ENCODE measurements at regions not wholly inside any gene's neighbourhood (a gene's known extent, or its start where the extent isn't known, plus 50 kb on each side); places are given as distances from the start of the nearest gene placed in this dataset.

DNA sequence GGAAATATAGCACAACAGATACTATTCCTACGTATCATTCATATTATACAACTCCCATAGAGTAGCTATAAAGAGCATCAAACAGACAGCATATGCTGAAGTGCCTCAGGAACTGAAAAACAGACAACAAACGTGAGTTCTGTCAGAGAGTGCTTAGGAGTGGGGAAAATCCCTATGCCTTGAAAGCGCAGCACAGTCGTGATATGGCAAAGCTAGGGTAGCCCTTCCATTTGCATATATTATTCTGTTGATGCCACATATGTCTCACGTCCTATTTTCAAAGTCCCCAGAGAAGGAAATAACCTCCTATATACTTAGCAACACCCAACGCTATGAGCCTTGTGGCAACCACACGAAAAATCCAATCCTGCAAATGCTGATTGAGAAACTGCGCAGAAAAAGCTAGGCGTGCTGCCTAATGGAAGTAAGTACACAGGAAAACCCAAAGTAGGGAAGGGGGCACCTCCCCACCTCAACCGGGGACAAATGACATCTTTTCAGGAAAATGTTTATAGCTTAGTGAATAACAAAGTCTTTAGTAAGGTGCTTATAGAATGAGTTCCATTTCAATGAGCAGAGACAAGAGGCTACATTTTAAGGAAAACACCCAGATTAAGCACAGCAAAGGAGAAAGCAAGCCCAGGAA, 105.1 kb downstream of the MED10 start:
- no peak for DNase-seq (ENCODE audit: insufficient read length)
- peak; percentile 74 for FAIRE-seq
- no peak for TF ChIP-seq TAF1 (IDR thresholded peaks at IDR 0.05; ENCODE audit: borderline replicate concordance, low read depth, low read length)
- no peak for TF ChIP-seq POLR2A (IDR thresholded peaks at IDR 0.05; ENCODE audit: low read depth, low read length)
- no peak for TF ChIP-seq POLR2AphosphoS5 (IDR thresholded peaks at IDR 0.05; ENCODE audit: low read depth, low read length)

DNA sequence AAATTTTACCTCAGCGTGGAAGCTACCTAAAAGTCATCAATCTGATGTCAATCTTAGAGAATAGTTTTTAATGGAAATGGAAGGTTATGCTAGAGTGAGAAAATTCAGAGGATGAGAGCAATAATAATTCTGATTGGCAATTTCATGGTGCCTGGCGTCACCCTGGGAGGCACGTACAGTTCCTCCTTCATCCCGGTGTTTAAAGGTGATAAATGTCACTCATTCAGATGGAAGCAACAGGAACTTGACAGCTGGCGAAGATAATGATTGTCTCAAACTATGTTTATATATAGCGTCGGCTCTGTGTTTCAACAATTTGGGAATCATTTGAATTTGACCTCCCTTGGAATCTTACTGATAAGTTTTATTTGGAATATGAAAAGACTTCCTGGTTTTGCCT, 108.4 kb downstream of the MED10 start:
- TF ChIP-seq POLR2AphosphoS5 (IDR thresholded peaks at IDR 0.05; ENCODE audit: low read depth, low read length): no peak
- TF ChIP-seq TAF1 (IDR thresholded peaks at IDR 0.05; ENCODE audit: borderline replicate concordance, low read depth, low read length): no peak
- TF ChIP-seq POLR2A (IDR thresholded peaks at IDR 0.05; ENCODE audit: low read depth, low read length): no peak
- no peak for FAIRE-seq
- no peak for DNase-seq (ENCODE audit: insufficient read length)

DNA sequence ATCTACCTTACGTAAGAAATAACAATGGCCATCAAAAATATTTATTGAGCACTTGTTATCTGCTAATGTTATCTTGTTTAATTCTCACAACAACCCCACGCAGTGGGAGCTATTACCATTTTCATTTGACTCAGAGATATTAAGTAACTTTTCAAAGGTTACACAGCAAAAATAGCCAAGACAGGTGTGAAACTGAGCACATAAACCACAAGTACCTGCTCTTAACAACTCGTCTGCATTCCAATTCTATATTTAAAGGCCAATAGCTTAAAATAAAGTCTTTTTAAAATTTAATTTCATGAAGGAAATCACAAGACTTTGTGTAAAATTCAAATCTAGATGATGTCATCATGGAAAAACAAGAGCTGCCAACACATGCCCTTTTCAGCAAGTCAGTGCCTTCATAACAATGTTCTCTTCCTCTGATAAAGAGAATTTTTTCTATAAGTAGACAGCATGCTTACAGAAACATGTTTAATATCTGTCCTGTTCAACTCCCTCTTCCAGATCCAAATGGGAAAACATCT, 111.6 kb downstream of the MED10 start:
- FAIRE-seq: no peak
- TF ChIP-seq POLR2AphosphoS5 (IDR thresholded peaks at IDR 0.05; ENCODE audit: low read depth, low read length) (no peak), TAF1 (IDR thresholded peaks at IDR 0.05; ENCODE audit: borderline replicate concordance, low read depth, low read length) (no peak), POLR2A (IDR thresholded peaks at IDR 0.05; ENCODE audit: low read depth, low read length) (no peak)
- no peak for DNase-seq (ENCODE audit: insufficient read length)

DNA sequence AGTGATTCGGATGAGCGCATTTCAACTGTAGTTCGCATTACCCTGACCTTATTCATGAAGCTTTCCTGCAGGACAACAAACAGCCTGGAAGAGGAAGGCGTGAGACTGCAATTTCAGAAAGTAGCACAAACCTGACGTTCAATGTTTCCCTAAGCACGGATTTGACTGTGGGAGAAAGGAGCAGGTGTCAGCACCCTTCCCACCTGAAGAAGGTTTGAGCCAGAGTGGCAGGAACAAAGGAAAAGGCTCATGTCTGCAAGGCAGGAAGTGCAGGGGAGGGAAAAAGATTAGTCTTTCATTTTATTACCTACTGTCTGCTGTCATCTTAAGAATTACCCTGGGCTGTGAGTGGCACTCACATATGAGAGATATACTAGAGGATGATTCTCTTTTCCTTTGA, 114.0 kb downstream of the MED10 start:
- no peak for DNase-seq (ENCODE audit: insufficient read length)
- FAIRE-seq: no peak
- no peak for TF ChIP-seq TAF1 (IDR thresholded peaks at IDR 0.05; ENCODE audit: borderline replicate concordance, low read depth, low read length)
- TF ChIP-seq POLR2A (IDR thresholded peaks at IDR 0.05; ENCODE audit: low read depth, low read length): no peak
- TF ChIP-seq POLR2AphosphoS5 (IDR thresholded peaks at IDR 0.05; ENCODE audit: low read depth, low read length): no peak

DNA sequence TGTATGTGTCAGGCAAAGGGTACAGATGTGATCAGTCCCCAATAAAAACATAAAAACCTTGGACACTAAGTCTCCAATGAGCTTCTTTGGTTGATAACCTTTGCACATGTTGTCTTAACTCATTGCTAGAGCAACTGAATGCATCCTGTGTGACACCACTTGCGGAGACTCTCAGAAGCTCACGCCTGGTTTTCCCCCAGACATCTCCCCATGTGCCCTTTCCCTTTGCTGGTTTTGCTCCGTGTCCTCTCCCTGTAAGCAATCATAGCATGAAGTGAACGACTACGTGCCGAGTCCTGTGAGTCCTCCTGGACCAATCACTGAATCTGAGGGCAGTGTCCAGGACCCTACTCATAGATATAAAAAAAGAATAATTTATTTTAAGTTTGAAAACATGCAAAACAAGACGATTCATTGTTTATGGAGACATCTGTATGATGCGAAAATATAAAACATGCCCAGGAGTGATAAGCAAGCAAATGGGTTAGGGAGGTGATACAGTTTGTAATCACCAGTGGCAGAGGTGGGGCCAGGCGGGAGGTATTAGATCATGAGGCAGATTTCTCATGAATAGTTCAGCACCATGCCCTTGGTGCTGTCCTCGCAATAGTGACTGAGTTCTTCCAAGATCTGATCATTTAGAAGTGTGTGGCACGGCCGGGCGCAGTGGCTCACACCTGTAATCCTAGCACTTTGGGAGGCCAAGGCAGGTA, 115.5 kb downstream of the MED10 start:
- FAIRE-seq (no peak), DNase-seq (ENCODE audit: insufficient read length) (no peak)
- no peak for TF ChIP-seq POLR2AphosphoS5 (IDR thresholded peaks at IDR 0.05; ENCODE audit: low read depth, low read length)
- no peak for TF ChIP-seq POLR2A (IDR thresholded peaks at IDR 0.05; ENCODE audit: low read depth, low read length)
- TF ChIP-seq TAF1 (IDR thresholded peaks at IDR 0.05; ENCODE audit: borderline replicate concordance, low read depth, low read length): no peak

DNA sequence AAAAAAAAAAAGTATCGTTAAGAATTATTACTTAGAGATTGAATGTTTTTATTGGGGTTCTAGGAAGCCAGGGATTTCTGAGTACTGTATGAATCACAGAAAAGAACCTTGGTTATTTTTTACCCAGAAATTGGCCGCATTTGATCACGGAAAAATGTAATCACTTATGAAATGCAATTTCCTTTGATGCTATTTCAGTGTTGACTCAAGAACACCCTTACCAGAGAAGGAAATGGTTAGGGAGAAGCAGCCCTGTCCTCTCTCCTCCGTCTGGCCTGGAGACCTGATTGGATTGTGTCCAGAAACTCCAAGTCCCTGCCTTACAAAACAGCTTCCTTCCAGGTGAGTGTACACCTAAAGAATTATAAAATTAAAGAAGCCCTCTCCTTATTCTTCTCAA, 116.7 kb downstream of the MED10 start:
- DNase-seq (ENCODE audit: insufficient read length): no peak
- no peak for FAIRE-seq
- TF ChIP-seq POLR2AphosphoS5 (IDR thresholded peaks at IDR 0.05; ENCODE audit: low read depth, low read length) (no peak), POLR2A (IDR thresholded peaks at IDR 0.05; ENCODE audit: low read depth, low read length) (no peak), TAF1 (IDR thresholded peaks at IDR 0.05; ENCODE audit: borderline replicate concordance, low read depth, low read length) (no peak)

DNA sequence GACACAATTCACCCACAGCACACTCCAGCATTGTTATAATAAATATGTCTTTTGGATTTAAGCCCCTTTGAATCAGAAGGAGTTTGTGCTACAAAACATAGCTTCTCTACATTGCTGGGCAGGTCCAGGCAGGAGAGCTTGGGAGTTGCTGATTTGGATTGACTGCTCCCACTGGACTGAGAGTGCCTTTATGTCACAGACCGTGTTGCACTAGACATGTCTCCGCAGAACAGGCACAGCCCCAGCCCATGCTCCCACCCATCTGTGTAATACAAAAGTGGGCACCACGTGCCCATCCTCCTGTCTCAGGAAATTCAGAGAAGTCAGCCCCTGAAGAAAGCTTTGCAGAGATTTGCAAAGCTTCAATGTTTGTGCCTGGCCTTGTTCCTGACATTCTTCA, 117.1 kb downstream of the MED10 start:
- no peak for TF ChIP-seq POLR2A (IDR thresholded peaks at IDR 0.05; ENCODE audit: low read depth, low read length)
- TF ChIP-seq TAF1 (IDR thresholded peaks at IDR 0.05; ENCODE audit: borderline replicate concordance, low read depth, low read length): no peak
- TF ChIP-seq POLR2AphosphoS5 (IDR thresholded peaks at IDR 0.05; ENCODE audit: low read depth, low read length): no peak
- no peak for DNase-seq (ENCODE audit: insufficient read length)
- FAIRE-seq: no peak

DNA sequence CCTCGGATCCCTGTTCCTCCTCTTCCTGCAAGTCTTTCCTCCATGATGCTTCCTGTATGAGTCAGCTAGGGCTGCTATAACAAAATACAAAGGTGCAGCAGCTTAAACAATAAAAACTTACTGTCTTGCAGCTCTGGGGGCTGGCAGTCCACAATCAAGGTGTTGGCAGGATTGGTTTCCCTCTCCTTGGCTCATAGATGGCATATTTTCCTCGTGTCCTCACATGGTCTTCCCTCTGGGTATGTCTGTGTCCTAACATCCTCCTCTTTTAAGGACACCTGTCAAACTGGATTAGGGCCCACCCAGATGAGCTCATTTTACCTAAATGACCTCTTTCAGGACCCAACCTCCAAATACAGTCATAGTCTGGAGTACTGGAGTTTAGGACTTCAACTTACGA, 117.5 kb downstream of the MED10 start:
- DNase-seq (ENCODE audit: insufficient read length): no peak
- no peak for FAIRE-seq
- TF ChIP-seq POLR2AphosphoS5 (IDR thresholded peaks at IDR 0.05; ENCODE audit: low read depth, low read length) (no peak), TAF1 (IDR thresholded peaks at IDR 0.05; ENCODE audit: borderline replicate concordance, low read depth, low read length) (no peak), POLR2A (IDR thresholded peaks at IDR 0.05; ENCODE audit: low read depth, low read length) (no peak)

DNA sequence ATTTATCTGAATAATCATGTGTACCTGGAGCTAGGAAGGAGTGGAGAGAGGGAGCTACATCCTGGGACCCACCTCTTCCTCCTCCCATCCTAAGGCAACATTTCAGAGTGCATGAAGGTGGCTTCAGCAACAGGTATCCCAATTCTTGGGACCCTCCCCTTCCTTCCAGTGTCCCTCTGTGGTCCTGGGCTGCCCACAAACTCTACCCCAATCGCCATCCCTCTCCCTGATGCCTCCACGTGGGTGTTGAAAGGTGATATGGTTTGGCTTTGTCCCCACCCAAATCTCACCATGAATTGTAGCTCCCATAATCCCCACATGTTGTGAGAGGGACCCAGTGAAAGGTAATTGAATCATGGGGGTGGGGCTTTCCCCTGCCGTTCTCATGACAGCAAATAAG, 121.4 kb downstream of the MED10 start:
- TF ChIP-seq POLR2A (IDR thresholded peaks at IDR 0.05; ENCODE audit: low read depth, low read length) (no peak), POLR2AphosphoS5 (IDR thresholded peaks at IDR 0.05; ENCODE audit: low read depth, low read length) (no peak), TAF1 (IDR thresholded peaks at IDR 0.05; ENCODE audit: borderline replicate concordance, low read depth, low read length) (no peak)
- DNase-seq (ENCODE audit: insufficient read length) (no peak), FAIRE-seq (no peak)

DNA sequence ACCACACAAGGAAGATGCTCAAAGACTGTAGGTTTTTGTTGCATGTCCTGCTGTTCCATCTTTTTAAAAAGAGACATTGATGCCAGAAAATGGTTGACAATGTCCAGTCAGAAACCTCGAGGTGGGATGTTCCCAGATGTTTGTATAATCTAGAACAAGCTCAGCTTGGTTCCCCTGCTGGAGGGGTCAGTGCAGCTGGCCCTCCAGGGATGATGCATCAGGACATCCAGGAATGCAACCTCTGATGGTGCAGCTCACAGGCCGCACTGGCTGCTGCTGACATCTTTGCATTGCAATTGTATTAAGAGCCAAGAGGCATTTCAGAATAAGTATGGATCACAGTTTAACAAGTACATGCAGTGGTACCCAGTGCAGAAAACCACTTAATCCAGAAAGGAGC, 122.4 kb downstream of the MED10 start:
- TF ChIP-seq TAF1 (IDR thresholded peaks at IDR 0.05; ENCODE audit: borderline replicate concordance, low read depth, low read length): no peak
- TF ChIP-seq POLR2AphosphoS5 (IDR thresholded peaks at IDR 0.05; ENCODE audit: low read depth, low read length): no peak
- TF ChIP-seq POLR2A (IDR thresholded peaks at IDR 0.05; ENCODE audit: low read depth, low read length): no peak
- no peak for DNase-seq (ENCODE audit: insufficient read length)
- no peak for FAIRE-seq

DNA sequence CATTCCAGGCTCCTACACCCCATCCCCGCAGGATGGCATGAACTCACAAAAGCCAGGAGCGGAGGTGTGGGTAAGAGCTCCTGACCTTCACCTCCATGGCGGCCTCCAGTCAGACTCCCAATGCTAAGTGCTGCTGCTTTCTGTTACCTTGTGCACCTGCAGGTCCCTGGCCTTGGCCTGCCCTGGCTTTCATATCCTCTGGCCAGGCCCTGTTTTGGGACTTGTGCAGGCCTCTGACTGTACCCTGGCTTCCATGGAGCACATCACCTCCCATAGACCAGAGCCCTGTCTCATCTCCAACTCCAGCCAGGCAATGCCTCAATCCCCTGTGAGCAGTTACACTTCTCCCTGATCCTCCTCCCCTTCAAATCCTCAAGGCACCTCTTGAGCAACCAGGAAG, 124.5 kb downstream of the MED10 start:
- no peak for DNase-seq (ENCODE audit: insufficient read length)
- no peak for FAIRE-seq
- TF ChIP-seq POLR2AphosphoS5 (IDR thresholded peaks at IDR 0.05; ENCODE audit: low read depth, low read length) (no peak), POLR2A (IDR thresholded peaks at IDR 0.05; ENCODE audit: low read depth, low read length) (no peak), TAF1 (IDR thresholded peaks at IDR 0.05; ENCODE audit: borderline replicate concordance, low read depth, low read length) (no peak)

DNA sequence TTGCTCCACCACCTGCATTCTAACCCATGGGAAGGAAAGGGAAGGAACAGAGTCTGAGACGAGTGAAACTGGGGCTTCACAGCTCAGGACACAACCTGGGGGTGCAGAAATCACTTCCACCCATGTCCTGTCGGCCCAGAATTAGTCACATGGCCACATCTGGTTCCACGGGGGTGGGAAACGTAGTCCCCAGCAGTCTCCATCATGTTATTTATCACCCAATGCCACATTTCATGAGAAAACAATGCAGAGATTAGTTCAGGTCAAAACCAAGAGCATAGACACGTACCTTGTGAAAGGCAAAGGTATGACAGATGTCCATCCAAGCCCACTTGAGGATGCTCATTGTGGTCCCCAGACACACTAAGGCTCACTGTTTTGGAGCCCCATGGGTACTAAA, 125.1 kb downstream of the MED10 start:
- TF ChIP-seq POLR2AphosphoS5 (IDR thresholded peaks at IDR 0.05; ENCODE audit: low read depth, low read length) (no peak), POLR2A (IDR thresholded peaks at IDR 0.05; ENCODE audit: low read depth, low read length) (no peak), TAF1 (IDR thresholded peaks at IDR 0.05; ENCODE audit: borderline replicate concordance, low read depth, low read length) (no peak)
- no peak for DNase-seq (ENCODE audit: insufficient read length)
- no peak for FAIRE-seq

All from GM12892 (cell line).